ENCODE measurements at regions not wholly inside any gene's neighbourhood (a gene's known extent, or its start where the extent isn't known, plus 50 kb on each side); places are given as distances from the start of the nearest gene placed in this dataset.

DNA sequence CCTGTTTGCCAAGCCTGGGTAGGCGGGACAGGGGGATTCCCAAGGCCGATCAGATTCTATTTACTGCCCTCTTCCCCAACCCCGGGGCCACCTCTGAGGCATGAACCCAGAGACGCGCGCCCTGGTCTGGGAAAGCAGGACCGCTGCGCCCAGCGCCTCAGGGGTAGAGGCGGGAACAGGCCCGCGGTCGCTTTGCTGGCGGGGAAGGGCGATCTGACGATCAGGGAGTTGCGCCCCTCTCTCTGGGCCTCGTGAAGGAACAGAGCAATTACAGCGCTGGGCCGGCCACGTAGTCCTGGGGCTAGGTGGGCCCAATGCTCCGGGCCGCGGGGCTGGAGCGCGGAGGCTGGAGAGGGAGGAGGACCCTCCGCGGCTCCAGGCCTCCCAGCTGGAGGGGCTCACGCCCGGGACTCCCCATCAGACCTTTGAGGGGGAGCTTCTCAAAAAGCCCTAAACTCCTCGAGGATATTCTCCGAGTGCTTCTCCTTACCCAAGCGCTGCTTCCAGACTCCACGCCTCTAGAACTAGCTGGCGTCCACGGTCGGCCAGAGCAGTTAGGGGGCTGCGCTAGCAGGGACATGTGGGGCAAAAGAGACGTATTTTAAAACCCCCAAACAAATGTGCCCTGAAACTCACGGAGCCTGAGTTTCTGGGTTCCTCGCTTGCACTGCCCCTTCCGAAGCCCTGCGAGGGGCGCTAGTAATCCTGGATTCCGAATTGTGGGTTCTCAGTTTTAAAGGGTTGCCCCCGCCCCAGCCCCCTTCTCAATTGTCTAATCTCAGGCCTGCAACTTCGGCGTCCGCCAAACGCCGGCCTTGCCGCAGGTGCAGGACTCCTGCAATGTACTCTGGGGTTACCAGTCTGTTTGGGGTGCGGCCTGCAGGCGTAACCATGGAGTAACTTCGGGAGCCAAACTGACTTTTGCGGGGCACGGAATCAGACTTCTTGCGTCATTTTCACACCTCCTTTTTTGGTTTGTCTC, 57.6 kb downstream of the TMEM174 start:
- Histone ChIP-seq H3K9me3 (ENCODE audit: low read length) (no peaks in the 10 kb centered on the region), H3K36me3 (ENCODE audit: insufficient read depth, low read length) (no peaks in the 10 kb centered on the region), H3K4me3 (ENCODE audit: low read depth, low read length, poor library complexity, severe bottlenecking) (no peak overlapping the region), H2AFZ (ENCODE audit: low read length) (no peak overlapping the region), H3K9me2 (ENCODE audit: insufficient read depth, low read length) (no peaks in the 10 kb centered on the region), H3K4me2 (ENCODE audit: low read length) (no peak overlapping the region), H3K4me1 (ENCODE audit: insufficient read depth, low read length, poor library complexity, severe bottlenecking) (no peaks in the 10 kb centered on the region), H4K20me1 (ENCODE audit: insufficient read depth, low read length) (no peaks in the 10 kb centered on the region), H3K27ac (ENCODE audit: low read depth, low read length, poor library complexity, severe bottlenecking) (no peak overlapping the region), H3K79me2 (ENCODE audit: insufficient read depth, low read depth, low read length) (no peaks in the 10 kb centered on the region)
- TF ChIP-seq CTCF (conservative IDR thresholded peaks at IDR 0.05; ENCODE audit: low read length), result no peak
- TF ChIP-seq EZH2phosphoT487 (IDR thresholded peaks at IDR 0.05; ENCODE audit: borderline replicate concordance, low read depth, low read length), result no peak
- CTCF ChIA-PET (ENCODE audit: unreplicated experiment), result no interaction called here
- POLR2A ChIA-PET, result no interaction called here
- intact Hi-C loops (cut with micrococcal nuclease; ENCODE audit: unreplicated experiment), result no loop called here
- DNase-seq (ENCODE audit: low spot score), result no peak
- BruUV-seq (replicated peaks), result no TSS peak

- intact Hi-C loops (cut with micrococcal nuclease; ENCODE audit: unreplicated experiment), result no loop called here
- ChIA-PET POLR2A (interaction anchor here (0.5 kb wide), 1 partner anchor 188 kb away, joined by 3 read pairs; no protein-coding TSS in a partner anchor), CTCF (ENCODE audit: unreplicated experiment) (no interaction called here)
- H3K27ac ChIP-seq (ENCODE audit: low read depth, low read length, poor library complexity, severe bottlenecking), result no peak overlapping the region
- no peaks in the 10 kb centered on the region for H3K9me3 ChIP-seq (ENCODE audit: low read length)
- no peaks in the 10 kb centered on the region for H3K9me2 ChIP-seq (ENCODE audit: insufficient read depth, low read length)
- no peak overlapping the region for H3K4me2 ChIP-seq (ENCODE audit: low read length)
- no peaks in the 10 kb centered on the region for H3K79me2 ChIP-seq (ENCODE audit: insufficient read depth, low read depth, low read length)
- no peaks in the 10 kb centered on the region for H3K4me1 ChIP-seq (ENCODE audit: insufficient read depth, low read length, poor library complexity, severe bottlenecking)
- no TSS peak for BruUV-seq (replicated peaks)
- TF ChIP-seq EZH2phosphoT487 (IDR thresholded peaks at IDR 0.05; ENCODE audit: borderline replicate concordance, low read depth, low read length) (no peak), CTCF (conservative IDR thresholded peaks at IDR 0.05; ENCODE audit: low read length) (no peak)
- DNase-seq (ENCODE audit: low spot score), result no peak
- H4K20me1 ChIP-seq (ENCODE audit: insufficient read depth, low read length), result no peaks in the 10 kb centered on the region
- H3K36me3 ChIP-seq (ENCODE audit: insufficient read depth, low read length), result no peaks in the 10 kb centered on the region
- no peak overlapping the region for H3K4me3 ChIP-seq (ENCODE audit: low read depth, low read length, poor library complexity, severe bottlenecking)
- no peak overlapping the region for H2AFZ ChIP-seq (ENCODE audit: low read length)
Observed at GRCh38 chr5:73229271-73229670, 56.3 kb downstream of the TMEM174 start.

DNA sequence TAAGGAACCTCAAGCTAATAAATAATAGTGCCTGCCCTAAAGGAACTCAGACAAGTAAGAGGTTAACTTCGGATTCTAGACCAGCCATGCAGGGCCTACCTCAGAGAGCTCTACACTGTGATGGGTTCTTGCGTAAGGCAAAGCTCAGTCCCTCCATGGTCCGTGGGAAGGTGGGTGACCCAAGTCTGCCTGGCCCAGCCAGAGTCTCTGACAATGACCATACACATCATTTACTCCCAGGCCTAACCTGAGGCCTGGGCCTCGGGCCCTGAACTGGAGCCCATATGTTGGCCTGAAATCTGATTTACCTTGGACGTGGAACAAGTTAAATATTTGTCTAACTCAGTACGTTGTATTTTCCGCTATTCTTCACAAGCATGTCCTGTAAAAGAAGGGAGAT, 55.1 kb downstream of the TMEM174 start:
- H3K27ac ChIP-seq (ENCODE audit: low read depth, low read length, poor library complexity, severe bottlenecking), result no peak overlapping the region

More for the DNA sequence above, 55.1 kb downstream of the TMEM174 start:
- intact Hi-C loops (cut with micrococcal nuclease; ENCODE audit: unreplicated experiment), result no loop called here
- no peak for TF ChIP-seq CTCF (conservative IDR thresholded peaks at IDR 0.05; ENCODE audit: low read length)
- TF ChIP-seq EZH2phosphoT487 (IDR thresholded peaks at IDR 0.05; ENCODE audit: borderline replicate concordance, low read depth, low read length), result no peak
- Histone ChIP-seq H3K4me2 (ENCODE audit: low read length) (no peak overlapping the region), H2AFZ (ENCODE audit: low read length) (no peak overlapping the region), H3K79me2 (ENCODE audit: insufficient read depth, low read depth, low read length) (no peaks in the 10 kb centered on the region), H3K9me2 (ENCODE audit: insufficient read depth, low read length) (no peaks in the 10 kb centered on the region), H3K36me3 (ENCODE audit: insufficient read depth, low read length) (no peaks in the 10 kb centered on the region), H3K4me1 (ENCODE audit: insufficient read depth, low read length, poor library complexity, severe bottlenecking) (no peaks in the 10 kb centered on the region), H4K20me1 (ENCODE audit: insufficient read depth, low read length) (no peaks in the 10 kb centered on the region), H3K4me3 (ENCODE audit: low read depth, low read length, poor library complexity, severe bottlenecking) (no peak overlapping the region), H3K9me3 (ENCODE audit: low read length) (no peaks in the 10 kb centered on the region)
- BruUV-seq (replicated peaks), result no TSS peak
- CTCF ChIA-PET (ENCODE audit: unreplicated experiment), result no interaction called here
- DNase-seq (ENCODE audit: low spot score), result no peak
- POLR2A ChIA-PET, result no interaction called here
